ENCODE measurements at regions not wholly inside any gene's neighbourhood (a gene's known extent, or its start where the extent isn't known, plus 50 kb on each side); places are given as distances from the start of the nearest gene placed in this dataset.
"Not testable (repeated sequence)": the region's sequence is repeated elsewhere in the genome, so short reads cannot be mapped to it uniquely, and the experiment has no call there.

DNA sequence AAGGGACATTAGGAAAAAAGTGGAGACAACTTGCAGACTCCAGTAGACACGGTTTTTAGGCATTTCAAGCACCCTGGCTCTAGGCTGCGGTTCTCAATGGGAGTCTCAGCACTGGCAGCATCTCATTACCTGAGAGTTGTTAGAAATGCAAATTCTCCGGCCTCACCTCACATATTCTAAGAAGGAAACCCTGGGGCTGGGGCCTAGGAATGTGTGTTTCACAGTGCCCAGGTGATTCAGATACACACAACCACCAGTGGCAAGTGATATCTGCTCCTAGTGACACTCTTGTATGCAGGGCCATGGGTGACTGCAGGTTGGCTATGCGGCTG lies 313.9 kb downstream of the BCL2L11 start:
- not testable (repeated sequence) for TF ChIP-seq OSR1, ZFP30 (CRISPR knock-in tag; IDR thresholded peaks at IDR 0.05)

All from SK-N-SH treated with all-trans-retinoic acid at 6 μM for 48 hours (cell line).